Nucleus accumbens (tissue), 56 donors: ENCODE measurements at regions not wholly inside any gene's neighbourhood (a gene's known extent, or its start where the extent isn't known, plus 50 kb on each side); places are given as distances from the start of the nearest gene placed in this dataset.
"Not testable (repeated sequence)": the region's sequence is repeated elsewhere in the genome, so short reads cannot be mapped to it uniquely, and the experiment has no call there.

Source experiments
- DNase-seq, 56 donors: peaks; one replicate each; lab custom pipeline; 2025; lab: John Stamatoyannopoulos, UW

DNA sequence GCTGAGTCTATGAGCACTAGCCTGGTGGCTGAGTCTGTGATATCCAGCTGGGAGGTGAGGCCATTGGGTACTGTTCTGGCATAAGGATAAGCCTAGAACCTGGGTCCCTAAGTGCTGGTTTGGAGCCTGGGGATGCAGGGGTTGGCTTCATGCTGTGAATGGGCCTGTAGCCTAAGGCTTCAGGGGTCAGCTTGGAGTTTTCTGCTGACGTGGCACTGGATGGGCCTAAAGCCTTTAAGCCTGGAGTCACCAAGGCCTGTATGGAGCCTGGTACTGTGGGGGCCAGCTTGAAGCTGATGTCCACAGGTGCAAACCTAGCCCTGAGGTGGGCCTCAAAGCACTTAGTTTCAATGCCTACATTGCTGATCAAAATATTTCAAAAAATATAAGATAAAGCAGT is 979.6 kb upstream of the POU3F4 start:
- no peak for DNase-seq

DNA sequence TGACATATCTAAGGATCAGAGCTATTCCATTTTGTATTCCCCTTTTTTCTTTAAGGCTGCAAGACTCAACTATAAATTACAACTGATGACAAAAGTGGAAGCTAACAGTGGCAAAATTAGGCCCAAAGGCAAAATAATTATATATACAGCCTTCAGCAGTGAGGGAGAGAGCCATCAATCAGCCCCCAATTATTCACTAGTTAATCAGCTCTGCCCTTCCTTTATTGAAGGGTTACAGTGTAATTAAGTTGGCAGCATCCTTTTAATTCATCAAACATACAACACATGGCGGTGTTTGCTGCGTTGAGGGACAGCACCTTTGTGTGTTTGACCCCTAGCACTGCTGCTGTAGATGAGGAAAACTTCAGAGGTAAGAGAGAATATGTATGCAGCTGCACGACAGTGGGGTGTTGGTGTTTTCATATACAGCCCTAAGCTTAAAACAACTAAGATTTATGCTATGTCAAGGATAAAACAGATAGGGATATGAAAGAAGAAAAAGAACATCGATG is 973.9 kb upstream of the POU3F4 start:
- DNase-seq, result no peak

DNA sequence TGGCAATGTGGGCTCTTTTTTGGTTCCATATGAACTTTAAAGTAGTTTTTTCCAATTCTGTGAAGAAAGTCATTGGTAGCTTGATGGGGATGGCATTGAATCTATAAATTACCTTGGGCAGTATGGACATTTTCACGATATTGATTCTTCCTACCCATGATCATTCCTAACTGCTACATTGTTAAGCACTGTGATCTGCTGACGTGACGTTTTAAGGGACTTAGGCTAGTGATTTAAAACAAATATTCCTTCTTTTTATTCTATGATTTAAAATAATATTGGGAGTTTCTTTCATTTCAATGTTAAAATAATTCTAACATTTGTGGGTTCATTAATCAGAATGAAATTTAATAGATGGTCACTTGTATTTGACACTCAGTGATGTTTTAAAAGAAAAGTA is 970.9 kb upstream of the POU3F4 start:
- DNase-seq, result not testable (repeated sequence)

DNA sequence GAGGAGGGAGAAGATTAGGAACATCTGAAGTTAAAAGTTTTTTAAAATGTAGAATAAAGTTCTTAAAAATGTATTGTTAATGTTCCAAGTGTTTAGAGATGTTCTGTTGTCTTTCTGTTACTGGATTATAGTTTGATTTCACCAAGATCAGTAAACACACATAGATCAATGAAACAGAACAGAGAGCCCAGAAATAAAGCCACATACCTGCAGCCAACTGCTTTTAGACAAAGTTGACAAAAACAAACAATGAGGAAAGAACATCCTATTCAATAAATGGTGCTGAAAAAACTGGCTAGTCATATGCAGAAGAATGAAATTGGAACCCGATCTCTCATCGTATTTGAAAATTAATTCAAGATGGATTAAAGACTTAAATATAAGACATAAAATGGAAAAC is 966.3 kb upstream of the POU3F4 start:
- no peak for DNase-seq

DNA sequence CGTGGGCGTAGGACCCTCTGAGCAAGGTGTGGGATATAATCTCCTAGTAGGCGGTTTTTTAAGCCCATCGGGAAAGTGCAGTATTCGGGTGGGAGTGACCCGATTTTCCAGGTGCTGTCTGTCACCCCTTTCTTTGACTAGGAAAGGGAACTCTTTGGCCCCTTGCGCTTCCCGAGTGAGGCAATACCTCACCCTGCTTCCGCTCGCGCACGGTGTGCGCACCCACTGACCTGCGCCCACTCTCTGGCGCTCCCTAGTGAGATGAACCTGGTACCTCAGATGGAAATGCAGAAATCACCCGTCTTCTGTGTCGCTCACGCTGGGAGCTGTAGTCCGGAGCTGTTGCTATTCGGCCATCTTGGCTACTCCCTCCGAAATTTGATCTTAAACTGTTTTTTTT is 955.9 kb upstream of the POU3F4 start:
- DNase-seq, result not testable (repeated sequence)

DNA sequence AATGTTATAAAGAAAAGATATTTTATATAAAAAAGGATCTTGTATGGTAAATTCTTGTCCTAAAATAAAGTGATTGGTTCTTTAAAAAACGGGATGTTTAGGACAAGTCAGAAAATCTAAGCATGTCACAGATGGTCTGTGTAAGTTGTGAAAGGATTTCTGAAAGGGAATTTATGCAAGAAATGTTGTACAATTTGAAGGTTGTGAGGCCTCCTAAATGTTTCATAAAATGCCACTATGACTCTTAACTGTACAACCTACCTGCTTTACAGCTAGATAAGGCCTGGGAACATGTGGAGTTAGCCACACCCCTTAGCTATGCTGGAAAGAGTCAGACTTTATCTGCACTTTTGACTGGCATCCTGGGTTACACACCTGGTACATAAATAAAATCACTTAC is 951.5 kb upstream of the POU3F4 start:
- no peak for DNase-seq

DNA sequence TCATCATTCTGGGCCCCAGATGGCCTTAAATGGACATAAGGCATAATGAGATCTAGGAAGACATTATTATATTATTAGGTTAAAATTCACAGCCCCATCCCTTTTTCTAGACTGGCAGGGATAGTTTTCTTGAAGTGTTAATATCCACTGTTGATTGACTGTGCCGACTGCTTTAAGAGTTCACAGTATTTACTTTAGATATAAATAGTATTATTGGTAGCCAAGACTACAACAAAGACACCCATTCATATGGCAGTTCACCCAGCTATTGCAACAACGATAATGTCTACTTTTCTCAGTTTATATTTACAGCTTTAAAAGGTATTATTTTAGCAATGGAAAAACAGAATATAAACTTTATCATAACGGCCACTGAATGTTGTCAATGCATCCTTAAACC is 922.2 kb upstream of the POU3F4 start:
- no peak for DNase-seq

DNA sequence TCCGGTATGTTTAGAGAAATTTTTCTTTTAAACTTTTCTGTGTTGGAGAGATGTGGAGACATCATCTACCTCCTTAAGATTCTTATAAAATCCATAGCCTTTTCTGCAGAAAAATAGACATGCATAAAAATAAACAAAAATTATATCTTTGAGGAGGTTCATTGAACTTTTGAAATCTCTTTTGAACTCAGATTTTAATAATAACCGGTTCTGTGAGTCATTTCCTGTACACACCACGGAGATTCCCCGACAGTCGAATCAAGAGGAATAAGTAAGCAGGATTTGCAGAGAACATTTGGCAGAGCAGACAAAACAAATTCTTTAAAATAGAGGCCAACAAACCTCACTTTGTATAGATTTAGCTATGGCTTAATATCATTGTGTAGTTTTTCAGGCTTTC is 918.7 kb upstream of the POU3F4 start:
- no peak for DNase-seq

DNA sequence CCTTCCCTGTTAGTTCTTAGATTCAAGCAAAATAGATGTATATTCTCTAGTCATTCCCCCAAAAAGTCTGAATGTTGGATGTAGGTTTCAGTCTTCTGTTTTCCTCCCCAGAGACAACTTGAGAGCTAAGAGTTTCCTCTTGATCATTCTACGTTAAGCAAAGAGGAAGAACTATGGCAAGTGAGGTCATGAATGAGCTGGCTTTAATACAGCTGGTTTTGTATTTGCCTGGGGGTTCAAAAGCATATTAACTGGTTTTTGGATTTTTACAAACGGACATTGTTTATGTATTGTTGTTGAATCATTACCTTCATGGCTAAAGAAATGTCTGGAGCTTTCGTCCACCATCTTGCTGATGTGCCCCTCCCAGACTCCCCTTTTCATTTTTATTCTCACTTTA is 916.7 kb upstream of the POU3F4 start:
- no peak for DNase-seq

DNA sequence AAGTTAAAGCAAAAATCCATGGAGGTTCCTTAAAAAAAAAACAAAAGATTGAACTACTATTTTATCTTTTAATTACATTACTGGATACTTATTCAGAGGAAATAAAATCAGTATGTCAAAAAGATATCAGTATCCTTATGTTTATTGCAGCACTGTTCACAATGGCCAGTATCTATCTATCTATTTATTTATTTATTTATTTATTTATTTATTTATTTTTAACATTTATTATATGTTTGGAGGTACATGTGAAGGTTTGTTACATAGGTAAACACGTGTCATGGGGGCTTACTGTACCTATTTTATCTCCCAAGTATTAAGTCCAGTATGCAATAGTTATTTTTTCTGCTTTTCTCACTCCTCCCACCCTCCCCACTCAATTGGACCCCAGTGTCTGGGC is 881.1 kb upstream of the POU3F4 start:
- DNase-seq, result no peak

DNA sequence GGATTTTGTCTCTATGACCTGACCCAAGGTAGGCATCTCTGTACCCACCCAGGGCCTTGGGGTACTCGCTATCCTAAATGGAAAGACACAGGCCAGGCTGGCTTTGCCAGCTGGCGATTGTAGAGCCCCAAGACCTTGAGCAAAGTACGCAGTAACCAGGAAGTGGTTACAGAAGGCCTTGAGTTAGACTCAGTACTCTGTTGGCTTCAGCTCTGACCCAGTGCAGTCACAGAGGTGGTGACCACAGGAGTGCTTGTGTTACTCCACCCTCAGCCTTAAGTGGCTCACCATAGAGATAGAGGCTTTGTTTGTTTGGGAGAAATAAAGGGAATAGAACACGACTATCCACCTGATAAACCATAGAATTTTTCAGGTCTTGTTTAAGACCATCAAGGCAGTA is 880.5 kb upstream of the POU3F4 start:
- DNase-seq, result no peak

DNA sequence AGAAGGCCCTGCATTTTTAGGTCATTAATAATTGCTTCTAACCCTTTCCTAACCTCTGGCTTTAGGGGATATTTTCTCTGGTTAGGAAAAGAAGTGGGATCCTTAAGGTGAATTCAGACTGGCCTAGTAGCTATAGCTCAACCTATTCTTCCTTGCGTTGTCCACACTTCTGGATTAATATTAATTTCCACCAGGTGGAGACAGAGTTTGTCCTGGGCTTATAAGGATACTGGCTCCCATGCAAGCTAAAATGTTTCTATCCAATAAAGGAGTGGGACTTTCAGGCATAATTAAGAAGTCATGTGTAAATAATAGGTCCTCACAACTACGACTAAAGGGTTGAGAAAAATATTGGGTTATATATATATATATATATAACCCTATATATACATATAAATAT is 860.0 kb upstream of the POU3F4 start:
- no peak for DNase-seq

DNA sequence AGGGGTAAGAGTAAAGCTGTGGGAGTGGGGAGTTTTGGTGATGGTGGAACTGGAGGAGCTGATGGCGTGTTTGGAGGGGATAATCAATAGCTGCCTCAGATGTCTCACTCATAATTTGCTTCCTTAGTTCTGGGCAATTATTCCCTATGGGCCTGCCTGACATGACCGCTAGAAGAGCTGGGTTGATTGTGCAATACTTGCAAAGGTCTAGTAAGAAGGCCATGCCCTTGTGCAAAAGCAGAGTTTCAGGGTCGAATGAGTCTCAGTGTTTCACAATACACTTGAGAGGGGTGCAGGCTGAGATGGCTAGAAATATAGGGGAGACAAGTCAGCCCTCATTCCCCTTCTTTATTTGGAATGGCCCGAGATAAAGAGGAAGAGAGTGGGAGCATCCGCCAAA is 858.4 kb upstream of the POU3F4 start:
- no peak for DNase-seq

DNA sequence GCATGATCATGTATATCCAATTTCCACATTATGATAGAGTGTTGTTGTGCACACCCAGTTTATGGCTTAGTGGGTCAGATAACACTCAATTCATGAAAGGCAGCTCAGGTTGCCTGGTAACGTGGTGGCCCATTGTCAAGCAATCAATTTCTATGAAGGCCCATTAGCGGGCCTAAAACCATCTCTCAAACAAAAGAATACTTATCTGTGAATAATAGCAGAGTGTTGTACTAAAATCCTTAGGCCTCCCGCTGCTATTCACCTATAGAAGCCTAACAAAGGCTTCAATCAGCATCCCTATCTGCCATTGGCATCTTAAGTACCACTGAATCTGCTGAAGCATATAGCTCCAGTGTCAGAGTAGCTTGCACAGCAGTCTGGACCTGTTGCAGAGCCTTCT is 849.6 kb upstream of the POU3F4 start:
- DNase-seq, result no peak

DNA sequence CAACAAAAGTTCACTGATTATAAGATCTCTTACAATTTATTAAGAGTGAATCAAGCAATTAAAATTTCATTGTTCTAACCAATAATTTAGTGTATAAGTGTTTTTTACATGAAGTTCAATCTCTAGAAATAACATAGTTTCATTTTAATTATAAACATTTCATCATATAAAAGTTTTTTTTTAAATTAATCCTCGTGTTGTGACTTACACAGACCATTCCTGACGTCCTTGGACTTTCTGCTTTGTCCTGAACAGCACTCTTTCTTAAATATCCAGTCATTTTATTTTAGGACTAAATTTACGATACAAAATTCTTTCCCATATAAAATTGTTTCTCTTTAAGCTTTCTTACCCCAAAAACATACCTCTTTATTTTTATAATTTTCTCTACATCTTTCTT is 841.7 kb upstream of the POU3F4 start:
- no peak for DNase-seq

DNA sequence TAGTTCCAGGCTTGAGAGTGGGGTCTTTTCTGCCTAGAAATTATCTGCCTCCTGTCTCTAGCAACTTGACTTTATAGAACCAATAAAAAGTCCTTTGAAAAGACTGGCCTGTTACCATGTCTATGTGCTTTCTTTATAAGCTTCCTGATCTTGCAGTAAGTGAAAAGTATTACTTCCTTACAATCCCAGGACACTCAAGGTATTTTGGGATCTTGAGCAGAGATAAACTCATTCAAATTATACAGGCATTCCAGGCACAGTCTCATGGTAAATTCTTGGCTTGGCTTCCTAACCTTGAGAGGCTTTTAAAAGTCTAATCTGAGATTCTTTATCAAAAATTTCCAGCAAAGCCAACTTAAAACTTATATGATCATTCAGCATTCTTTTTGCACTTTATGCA is 833.0 kb upstream of the POU3F4 start:
- DNase-seq, result no peak

DNA sequence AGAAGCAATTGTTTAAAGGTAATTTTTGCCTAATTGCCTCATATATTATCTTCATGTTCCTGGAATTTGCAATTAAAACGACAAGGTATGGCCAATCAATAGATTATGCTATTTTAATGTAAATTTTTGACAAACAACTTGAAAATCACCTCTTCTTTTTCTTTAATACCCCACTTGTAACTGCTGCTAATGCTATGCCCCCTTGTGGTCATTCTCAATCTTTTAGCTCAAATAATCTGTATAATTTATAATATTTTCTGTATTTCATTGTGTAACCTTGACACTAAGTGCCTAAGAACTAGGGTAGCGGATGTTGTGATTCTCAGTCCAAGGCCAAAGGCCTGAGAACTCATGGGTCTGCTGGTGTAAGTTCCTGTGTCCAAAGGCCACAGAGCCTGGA is 831.7 kb upstream of the POU3F4 start:
- DNase-seq, result no peak

DNA sequence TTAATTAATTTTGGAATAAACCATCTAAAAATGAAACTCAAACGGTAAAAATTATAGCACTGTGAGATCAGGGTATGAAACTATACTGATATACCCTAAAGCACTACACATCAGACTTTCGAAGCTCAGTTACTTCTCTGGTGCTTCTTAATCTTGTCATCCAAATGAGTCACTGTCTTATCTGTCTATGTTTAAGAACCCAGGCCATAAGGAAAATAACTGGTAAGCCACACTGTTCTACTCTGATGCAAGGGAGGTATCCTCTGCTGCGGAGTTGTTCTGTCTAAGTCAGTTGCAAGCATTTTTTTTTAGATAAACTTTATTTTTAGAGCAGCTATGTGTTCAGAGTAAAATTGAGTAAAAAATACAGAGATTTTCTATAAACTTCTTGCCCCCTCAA is 830.8 kb upstream of the POU3F4 start:
- no peak for DNase-seq

DNA sequence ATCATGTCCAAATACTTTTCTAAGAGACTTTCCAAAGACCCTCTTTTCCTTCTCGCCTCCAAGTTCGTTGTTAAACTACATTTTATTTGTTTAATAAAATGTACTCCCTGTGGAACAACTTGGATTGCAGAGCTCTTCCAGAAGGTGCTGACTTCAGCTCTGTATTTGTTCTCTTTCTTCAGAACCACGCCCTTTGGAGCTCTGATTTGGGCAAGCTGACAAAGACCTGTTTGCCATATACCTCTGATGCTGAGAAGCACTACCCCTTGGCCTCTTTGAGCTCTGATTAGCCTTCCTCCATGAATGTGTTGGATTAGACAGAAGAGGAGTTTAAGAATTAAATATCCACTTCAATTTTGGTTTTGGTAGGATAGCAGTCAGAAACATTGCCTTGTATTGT is 815.1 kb upstream of the POU3F4 start:
- DNase-seq, result no peak

DNA sequence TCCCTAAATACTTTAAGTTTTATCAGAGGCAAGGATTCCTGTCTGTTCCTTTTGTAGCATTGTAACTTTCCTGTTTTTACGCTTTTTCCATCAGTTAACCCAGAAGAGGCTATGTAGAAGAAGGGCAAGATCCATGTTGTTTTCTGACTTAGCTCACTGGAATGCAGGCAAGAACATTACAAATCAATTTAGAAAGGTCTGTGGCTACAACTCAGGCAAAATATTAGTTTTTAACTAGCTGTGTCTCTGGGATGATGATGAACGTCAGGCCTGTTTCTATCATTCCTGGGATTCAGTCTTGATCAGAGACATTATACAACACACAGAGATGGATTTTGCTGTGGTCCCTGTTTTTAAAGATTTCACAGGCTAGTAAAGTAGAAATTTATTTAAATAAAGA is 813.0 kb upstream of the POU3F4 start:
- no peak for DNase-seq

DNA sequence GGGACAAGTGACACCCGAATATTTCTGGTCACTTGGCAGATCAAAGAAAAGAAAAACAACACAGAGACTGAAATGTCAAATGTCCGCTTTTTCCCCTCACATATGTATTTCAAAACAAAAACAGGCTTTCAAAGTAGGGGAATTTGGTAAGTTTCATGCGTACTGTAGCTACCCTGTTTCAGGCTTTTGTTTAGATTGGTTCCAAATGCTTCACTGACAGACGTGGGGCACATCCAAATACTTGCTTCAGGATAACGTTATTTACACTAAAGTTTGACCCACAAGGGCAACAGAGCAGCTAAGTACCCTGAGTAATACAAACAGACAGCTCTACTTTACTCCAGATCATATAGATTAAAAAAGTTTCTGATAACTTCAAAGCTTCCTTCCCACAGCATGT is 804.5 kb upstream of the POU3F4 start:
- no peak for DNase-seq

DNA sequence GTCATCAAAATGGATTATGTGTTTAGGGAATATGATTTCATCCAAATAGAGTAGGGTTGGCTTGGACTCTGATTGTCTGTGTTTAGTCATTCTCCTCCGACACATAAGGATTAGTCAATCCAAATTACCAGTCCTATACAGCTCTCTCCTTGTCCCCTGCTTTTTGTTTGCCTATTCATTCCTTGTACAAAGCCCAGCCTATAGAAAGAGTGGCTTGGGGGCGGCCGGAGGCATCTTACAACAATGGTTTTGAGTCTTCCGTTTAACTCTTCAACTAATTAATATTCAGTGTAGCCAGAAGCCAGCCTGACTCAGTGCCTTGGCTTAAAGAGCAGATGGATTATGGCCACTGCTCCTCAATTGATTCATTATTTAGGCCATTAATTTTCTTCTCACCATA is 796.6 kb upstream of the POU3F4 start:
- peak in 1 of 56 donors; percentile 21 for DNase-seq

DNA sequence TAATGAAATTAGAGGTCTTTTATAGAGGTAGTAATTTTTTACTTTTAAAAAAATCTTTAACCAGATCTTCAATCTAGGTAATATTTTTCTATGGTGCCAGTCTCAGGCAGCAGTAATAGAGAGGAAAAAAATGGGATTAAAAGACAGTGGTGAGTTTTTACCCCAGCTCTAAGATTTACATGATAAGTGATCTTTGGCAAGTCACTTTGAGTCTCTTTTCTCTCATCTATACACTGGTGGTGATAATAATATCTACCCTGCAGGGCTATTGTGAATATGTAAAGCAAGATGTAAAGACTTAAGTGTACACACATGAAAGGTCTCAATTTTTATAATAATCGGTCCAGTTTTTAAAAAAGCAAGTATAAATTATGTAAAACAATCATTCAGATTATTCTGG is 786.2 kb upstream of the POU3F4 start:
- no peak for DNase-seq

DNA sequence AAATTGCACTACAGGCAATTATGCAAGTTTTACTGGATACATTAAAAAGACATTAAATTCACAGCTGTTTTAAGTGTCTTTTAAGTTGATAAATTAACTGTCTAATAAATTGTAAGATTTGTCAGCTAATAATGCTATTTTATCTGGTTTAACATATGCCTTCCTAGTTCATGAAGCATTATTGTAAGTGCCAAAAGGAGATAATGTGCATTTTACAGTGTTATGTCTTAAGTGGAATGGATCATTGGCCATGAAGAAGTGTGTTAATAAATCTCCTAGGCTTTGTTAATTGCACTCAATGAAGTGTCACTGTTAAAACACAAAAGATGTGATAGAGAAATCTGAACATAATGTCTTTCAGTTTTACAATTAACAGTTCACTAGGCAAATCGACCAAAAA is 784.3 kb upstream of the POU3F4 start:
- DNase-seq, result no peak
